AG09319 (cell line): ENCODE measurements at regions not wholly inside any gene's neighbourhood (a gene's known extent, or its start where the extent isn't known, plus 50 kb on each side); places are given as distances from the start of the nearest gene placed in this dataset.

Source experiments
- DNase-seq: peaks from one replicate; pipeline ENCODE4 v3.0.0-alpha.2; 2010; ENCODE audit warnings: low read depth; ENCODE audit errors: extremely low read depth
- CTCF ChIP-seq: IDR thresholded peaks from 2 replicates; pipeline ENCODE4 v1.5.1; 2011; ENCODE audit warnings: low read depth, mild to moderate bottlenecking, inconsistent platforms, low read length, moderate library complexity

- no peak for DNase-seq
- no peak for TF ChIP-seq CTCF
Observed at GRCh38 chr20:22402550-22402949, 181.8 kb downstream of the FOXA2 start.

DNA sequence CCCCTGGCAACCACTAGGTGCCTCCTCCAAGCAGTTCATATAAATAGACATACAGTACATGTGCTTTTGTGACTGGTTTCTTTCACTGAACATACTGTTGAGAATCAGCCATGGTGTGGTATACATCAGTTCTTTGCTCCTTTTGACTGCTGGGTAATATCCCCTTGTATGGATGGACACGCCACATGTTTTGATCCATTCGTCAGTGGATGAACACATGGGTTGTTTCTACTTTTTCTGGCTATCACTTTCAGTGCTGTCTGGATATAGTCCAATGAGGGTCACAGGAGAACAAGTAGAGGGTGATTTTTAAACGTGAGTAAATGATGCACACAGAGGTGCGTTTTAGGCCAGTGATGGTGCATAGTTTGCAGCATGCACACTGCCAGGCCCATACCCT lies 183.9 kb downstream of the FOXA2 start:
- no peak for DNase-seq
- no peak for TF ChIP-seq CTCF

GRCh38 chr20:22394583-22394982 lies 189.8 kb downstream of the FOXA2 start:
- no peak for TF ChIP-seq CTCF
- DNase-seq, result no peak

DNA sequence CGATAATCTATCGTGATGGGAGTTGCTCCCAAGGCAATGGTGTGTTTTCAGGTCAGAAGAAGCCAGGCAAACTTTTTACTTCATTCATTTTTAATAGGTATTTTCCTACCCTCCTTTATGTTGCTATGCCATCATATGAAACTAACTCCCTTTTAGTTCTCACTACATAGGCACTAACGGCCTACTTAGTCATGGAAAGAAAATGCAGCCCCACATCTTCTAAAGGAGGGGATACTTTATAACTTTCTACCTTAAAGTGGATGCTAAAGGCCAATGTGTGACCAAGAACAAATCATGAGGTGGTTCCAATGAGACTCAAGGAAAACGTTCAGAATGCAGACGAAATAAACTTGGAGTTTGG lies 193.8 kb downstream of the FOXA2 start:
- no peak for DNase-seq
- no peak for TF ChIP-seq CTCF

- no peak for DNase-seq
- TF ChIP-seq CTCF, result no peak
Observed at GRCh38 chr20:22389836-22390542, 194.4 kb downstream of the FOXA2 start.

- no peak for DNase-seq
- no peak for TF ChIP-seq CTCF
Observed at GRCh38 chr20:22387452-22387851, 196.9 kb downstream of the FOXA2 start.

- TF ChIP-seq CTCF, result no peak
- DNase-seq, result no peak
Observed at GRCh38 chr20:22386306-22386623, 198.1 kb downstream of the FOXA2 start.
